ENCODE measurements at regions not wholly inside any gene's neighbourhood (a gene's known extent, or its start where the extent isn't known, plus 50 kb on each side); places are given as distances from the start of the nearest gene placed in this dataset.

- no peak for TF ChIP-seq JUND (IDR thresholded peaks at IDR 0.05; ENCODE audit: borderline replicate concordance, low read depth, low read length)
- TF ChIP-seq JUND (tag; IDR thresholded peaks at IDR 0.05; ENCODE audit: borderline replicate concordance, low read depth, low read length): no peak
- no peak for TF ChIP-seq POLR2AphosphoS5 (IDR thresholded peaks at IDR 0.05; ENCODE audit: control insufficient read depth, insufficient read depth, low read depth, low read length)
- no peak for TF ChIP-seq EP300 (IDR thresholded peaks at IDR 0.05; ENCODE audit: low read length)
- no peak for TF ChIP-seq SIN3A (IDR thresholded peaks at IDR 0.05; ENCODE audit: borderline replicate concordance in 2 of 2, control insufficient read depth in 1 of 2, low read depth in 2 of 2, low read length in 2 of 2)
- TF ChIP-seq TAF7 (tag; IDR thresholded peaks at IDR 0.05): no peak
- TF ChIP-seq SOX6 (IDR thresholded peaks at IDR 0.05): no peak
- TF ChIP-seq JUN (IDR thresholded peaks at IDR 0.05; ENCODE audit: borderline replicate concordance, low read depth, low read length): no peak
- TF ChIP-seq JUN (CRISPR knock-in tag; IDR thresholded peaks at IDR 0.05; ENCODE audit: borderline replicate concordance): no peak
- TF ChIP-seq, protein P1, sequence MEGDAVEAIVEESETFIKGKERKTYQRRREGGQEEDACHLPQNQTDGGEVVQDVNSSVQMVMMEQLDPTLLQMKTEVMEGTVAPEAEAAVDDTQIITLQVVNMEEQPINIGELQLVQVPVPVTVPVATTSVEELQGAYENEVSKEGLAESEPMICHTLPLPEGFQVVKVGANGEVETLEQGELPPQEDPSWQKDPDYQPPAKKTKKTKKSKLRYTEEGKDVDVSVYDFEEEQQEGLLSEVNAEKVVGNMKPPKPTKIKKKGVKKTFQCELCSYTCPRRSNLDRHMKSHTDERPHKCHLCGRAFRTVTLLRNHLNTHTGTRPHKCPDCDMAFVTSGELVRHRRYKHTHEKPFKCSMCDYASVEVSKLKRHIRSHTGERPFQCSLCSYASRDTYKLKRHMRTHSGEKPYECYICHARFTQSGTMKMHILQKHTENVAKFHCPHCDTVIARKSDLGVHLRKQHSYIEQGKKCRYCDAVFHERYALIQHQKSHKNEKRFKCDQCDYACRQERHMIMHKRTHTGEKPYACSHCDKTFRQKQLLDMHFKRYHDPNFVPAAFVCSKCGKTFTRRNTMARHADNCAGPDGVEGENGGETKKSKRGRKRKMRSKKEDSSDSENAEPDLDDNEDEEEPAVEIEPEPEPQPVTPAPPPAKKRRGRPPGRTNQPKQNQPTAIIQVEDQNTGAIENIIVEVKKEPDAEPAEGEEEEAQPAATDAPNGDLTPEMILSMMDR (IDR thresholded peaks at IDR 0.05 in 2 of 3, conservative IDR thresholded peaks at IDR 0.05 in 1 of 3; ENCODE audit: insufficient read depth in 2 of 3, low read depth in 1 of 3, low read length in 3 of 3): no peak
- TF ChIP-seq POLR2A (conservative IDR thresholded peaks at IDR 0.05): no peak
- TF ChIP-seq, protein P2, sequence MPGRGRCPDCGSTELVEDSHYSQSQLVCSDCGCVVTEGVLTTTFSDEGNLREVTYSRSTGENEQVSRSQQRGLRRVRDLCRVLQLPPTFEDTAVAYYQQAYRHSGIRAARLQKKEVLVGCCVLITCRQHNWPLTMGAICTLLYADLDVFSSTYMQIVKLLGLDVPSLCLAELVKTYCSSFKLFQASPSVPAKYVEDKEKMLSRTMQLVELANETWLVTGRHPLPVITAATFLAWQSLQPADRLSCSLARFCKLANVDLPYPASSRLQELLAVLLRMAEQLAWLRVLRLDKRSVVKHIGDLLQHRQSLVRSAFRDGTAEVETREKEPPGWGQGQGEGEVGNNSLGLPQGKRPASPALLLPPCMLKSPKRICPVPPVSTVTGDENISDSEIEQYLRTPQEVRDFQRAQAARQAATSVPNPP (IDR thresholded peaks at IDR 0.05; ENCODE audit: borderline replicate concordance, insufficient read depth, insufficient read length): no peak
- TF ChIP-seq, protein P3, sequence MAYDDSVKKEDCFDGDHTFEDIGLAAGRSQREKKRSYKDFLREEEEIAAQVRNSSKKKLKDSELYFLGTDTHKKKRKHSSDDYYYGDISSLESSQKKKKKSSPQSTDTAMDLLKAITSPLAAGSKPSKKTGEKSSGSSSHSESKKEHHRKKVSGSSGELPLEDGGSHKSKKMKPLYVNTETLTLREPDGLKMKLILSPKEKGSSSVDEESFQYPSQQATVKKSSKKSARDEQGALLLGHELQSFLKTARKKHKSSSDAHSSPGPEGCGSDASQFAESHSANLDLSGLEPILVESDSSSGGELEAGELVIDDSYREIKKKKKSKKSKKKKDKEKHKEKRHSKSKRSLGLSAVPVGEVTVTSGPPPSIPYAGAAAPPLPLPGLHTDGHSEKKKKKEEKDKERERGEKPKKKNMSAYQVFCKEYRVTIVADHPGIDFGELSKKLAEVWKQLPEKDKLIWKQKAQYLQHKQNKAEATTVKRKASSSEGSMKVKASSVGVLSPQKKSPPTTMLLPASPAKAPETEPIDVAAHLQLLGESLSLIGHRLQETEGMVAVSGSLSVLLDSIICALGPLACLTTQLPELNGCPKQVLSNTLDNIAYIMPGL (CRISPR knock-in tag; IDR thresholded peaks at IDR 0.05): no peak
Measured at GRCh38 chr5:156201788-156202403, 125.1 kb upstream of the SGCD start.
